ENCODE measurements at regions not wholly inside any gene's neighbourhood (a gene's known extent, or its start where the extent isn't known, plus 50 kb on each side); places are given as distances from the start of the nearest gene placed in this dataset.

GRCh38 chr11:126138636-126139035 is 72.8 kb downstream of the RPUSD4 start:
- TF ChIP-seq CTCF (IDR thresholded peaks at IDR 0.05) (no peak), POLR2A (IDR thresholded peaks at IDR 0.05) (no peak)
